ENCODE measurements at regions not wholly inside any gene's neighbourhood (a gene's known extent, or its start where the extent isn't known, plus 50 kb on each side); places are given as distances from the start of the nearest gene placed in this dataset.
"Not testable (repeated sequence)": the region's sequence is repeated elsewhere in the genome, so short reads cannot be mapped to it uniquely, and the experiment has no call there.

GRCh38 chr7:91717681-91718470, 162.6 kb downstream of the MTERF1 start:
- no peak for DNase-seq

GRCh38 chr7:91719008-91719407, 161.5 kb downstream of the MTERF1 start:
- peak; percentile 43 for DNase-seq

- DNase-seq: no peak
Observed at GRCh38 chr7:91720260-91720937, 160.1 kb downstream of the MTERF1 start.

GRCh38 chr7:91722831-91723230, 157.7 kb downstream of the MTERF1 start:
- DNase-seq: no peak

- not testable (repeated sequence) for DNase-seq
Observed at GRCh38 chr7:91729046-91729445, 151.5 kb downstream of the MTERF1 start.

- DNase-seq: no peak
Observed at GRCh38 chr7:91731976-91732375, 148.5 kb downstream of the MTERF1 start.

GRCh38 chr7:91749418-91749817, 131.1 kb downstream of the MTERF1 start:
- no peak for DNase-seq

- DNase-seq: no peak
Observed at GRCh38 chr7:91750091-91750490, 130.4 kb downstream of the MTERF1 start.

- DNase-seq: no peak
Observed at GRCh38 chr7:91752102-91752501, 128.4 kb downstream of the MTERF1 start.

GRCh38 chr7:91754280-91754679, 126.2 kb downstream of the MTERF1 start:
- DNase-seq: not testable (repeated sequence)

GRCh38 chr7:91755121-91755520, 125.4 kb downstream of the MTERF1 start:
- DNase-seq: not testable (repeated sequence)

GRCh38 chr7:91759205-91759863, 121.2 kb downstream of the MTERF1 start:
- no peak for DNase-seq

- no peak for DNase-seq
Observed at GRCh38 chr7:91767820-91768219, 112.7 kb downstream of the MTERF1 start.

GRCh38 chr7:91771394-91771793, 109.1 kb downstream of the MTERF1 start:
- no peak for DNase-seq

GRCh38 chr7:91771921-91772815, 108.3 kb downstream of the MTERF1 start:
- no peak for DNase-seq

- DNase-seq: no peak
Observed at GRCh38 chr7:91776171-91776570, 104.3 kb downstream of the MTERF1 start.

- DNase-seq: no peak
Observed at GRCh38 chr7:91777522-91777921, 103.0 kb downstream of the MTERF1 start.

GRCh38 chr7:91778416-91778815, 102.1 kb downstream of the MTERF1 start:
- DNase-seq: peak; percentile 80

- peak; percentile 79 for DNase-seq
Observed at GRCh38 chr7:91780521-91780920, 100.0 kb downstream of the MTERF1 start.

- peak; percentile 48 for DNase-seq
Observed at GRCh38 chr7:91784469-91784868, 96.0 kb downstream of the MTERF1 start.

- DNase-seq: peak; percentile 13
Observed at GRCh38 chr7:91787931-91788330, 92.6 kb downstream of the MTERF1 start.

- DNase-seq: no peak
Observed at GRCh38 chr7:91789086-91789485, 91.4 kb downstream of the MTERF1 start.

GRCh38 chr7:91789558-91789957, 90.9 kb downstream of the MTERF1 start:
- DNase-seq: no peak
